PC-9 (cell line): ENCODE measurements at regions not wholly inside any gene's neighbourhood (a gene's known extent, or its start where the extent isn't known, plus 50 kb on each side); places are given as distances from the start of the nearest gene placed in this dataset.

ENCODE experiments used
- BruUV-seq: library from RNA; stranded (reverse); fragments of 400-500 nt; replicated peaks from 2 replicates; lab custom pipeline; 2021; lab: Mats Ljungman, UMichigan
- CTCF ChIA-PET: fragments of 300-600 bp; sonication (Branson Sonifier 250); formaldehyde crosslinking; loops from one replicate; lab custom pipeline; 2022; ENCODE audit warnings: antibody characterized with exemption; lab: Charles Lee
- POLR2A ChIA-PET: fragments of 300-600 bp; sonication (Branson Sonifier 250); formaldehyde crosslinking; loops from one replicate; lab custom pipeline; 2022; ENCODE audit warnings: antibody characterized with exemption; ENCODE audit not compliant: unreplicated experiment; lab: Charles Lee
- DNase-seq, 2 experiments: peaks; one replicate each; pipeline versions ENCODE4 v3.0.0 to v3.0.0-alpha.2; 2015 to 2022; ENCODE audit warnings: mixed read lengths in 1 of 2
- H2AFZ ChIP-seq: fragments of 200-600 bp; sonication (generic); 2 replicates; pipeline ENCODE4 v1.8.1; 2017; ENCODE audit warnings: antibody characterized with exemption
- H3F3A ChIP-seq: fragments of 200-600 bp; sonication (generic); 2 replicates; pipeline ENCODE4 v1.8.1; 2017; ENCODE audit warnings: antibody characterized with exemption, mild to moderate bottlenecking, low read depth; ENCODE audit not compliant: insufficient read depth
- H3K27ac ChIP-seq: fragments of 200-600 bp; sonication (generic); 2 replicates; pipeline ENCODE4 v1.6.1; 2016; ENCODE audit warnings: mixed run types
- H3K27me3 ChIP-seq: fragments of 200-600 bp; sonication (generic); 2 replicates; pipeline ENCODE4 v1.6.1; 2016; ENCODE audit warnings: low read depth, mixed run types; ENCODE audit not compliant: insufficient read depth
- H3K36me3 ChIP-seq: fragments of 200-600 bp; sonication (generic); 2 replicates; pipeline ENCODE4 v1.6.1; 2016; ENCODE audit warnings: low read depth, mixed run types
- H3K4me1 ChIP-seq: fragments of 200-600 bp; sonication (generic); replicated peaks from 2 replicates; pipeline ENCODE4 v1.6.1; 2016; ENCODE audit warnings: mixed run types; ENCODE audit not compliant: insufficient read depth
- H3K4me2 ChIP-seq: fragments of 200-600 bp; sonication (generic); 2 replicates; pipeline ENCODE4 v1.6.1; 2017; ENCODE audit warnings: mixed run types
- H3K4me3 ChIP-seq: fragments of 200-600 bp; sonication (generic); 2 replicates; pipeline ENCODE4 v1.6.1; 2016; ENCODE audit warnings: mixed run types
- H3K79me2 ChIP-seq: fragments of 200-600 bp; sonication (generic); 2 replicates; pipeline ENCODE4 v1.6.1; 2017; ENCODE audit warnings: low read depth, mixed run types
- H3K9me2 ChIP-seq: fragments of 200-600 bp; sonication (generic); 2 replicates; pipeline ENCODE4 v1.8.1; 2017; ENCODE audit warnings: mild to moderate bottlenecking; ENCODE audit not compliant: insufficient read depth
- H3K9me3 ChIP-seq: fragments of 200-600 bp; sonication (generic); 2 replicates; pipeline ENCODE4 v1.8.1; 2016; ENCODE audit warnings: low read depth; ENCODE audit not compliant: insufficient read depth
- H4K20me1 ChIP-seq: fragments of 200-600 bp; sonication (generic); 2 replicates; pipeline ENCODE4 v1.8.1; 2017; ENCODE audit not compliant: insufficient read depth
- CTCF ChIP-seq: fragments of 200-600 bp; sonication (generic); conservative IDR thresholded peaks from 2 replicates; pipeline ENCODE4 v1.6.1; 2017; ENCODE audit warnings: mixed run types, antibody characterized with exemption, mild to moderate bottlenecking, moderate library complexity
- EZH2 ChIP-seq: fragments of 200-600 bp; sonication (generic); IDR thresholded peaks from 2 replicates; pipeline ENCODE4 v1.8.0; 2017; ENCODE audit warnings: antibody characterized with exemption, low read depth
- intact Hi-C: fragments of 100-400 bp; cut with micrococcal nuclease; formaldehyde crosslinking; loops from one replicate; pipeline ENCODE4 v1.10.0; 2022; ENCODE audit not compliant: unreplicated experiment

DNA sequence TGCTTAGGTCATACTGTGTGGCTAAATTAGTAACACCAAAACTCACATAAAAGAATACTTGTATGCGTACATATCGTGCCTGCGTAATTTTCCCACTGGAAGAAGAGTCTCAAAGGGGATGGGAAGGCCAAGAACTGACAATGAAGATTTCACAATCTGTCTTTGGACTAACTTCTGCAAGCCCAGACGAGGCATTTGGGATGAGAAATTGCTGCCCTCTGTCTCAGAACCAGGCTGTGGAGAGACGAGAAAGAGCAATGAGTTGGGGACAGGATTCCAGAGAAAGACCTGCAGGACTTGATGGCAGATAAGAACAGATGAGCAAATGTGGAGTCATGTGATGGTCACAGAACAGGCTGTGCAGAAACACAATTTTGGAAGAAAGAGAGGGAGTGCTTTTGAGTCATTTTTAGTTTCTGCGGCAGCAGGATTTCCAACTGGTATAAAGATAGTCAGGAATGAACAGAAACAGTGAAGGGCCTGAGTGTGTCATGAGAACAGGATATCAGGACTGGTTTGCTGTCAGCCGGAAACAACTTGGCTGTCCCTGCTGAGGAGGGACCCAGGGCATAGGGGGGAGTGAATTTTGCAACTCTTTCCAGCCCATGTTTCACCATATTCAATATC is 82.7 kb upstream of the CTSC start:
- DNase-seq: no peak
- no TSS peak for BruUV-seq
- CTCF ChIA-PET: no interaction called here
- Histone ChIP-seq H3K4me2 (no peak overlapping the region), H4K20me1 (no peaks in the 10 kb centered on the region), H3K4me1 (peaks cover 53% of the 10 kb centered on the region), H3K9me2 (no peaks in the 10 kb centered on the region), H3K27me3 (no peaks in the 10 kb centered on the region), H3K79me2 (no peaks in the 10 kb centered on the region), H3F3A (peaks cover 19% of the 10 kb centered on the region), H3K4me3 (no peak overlapping the region), H3K9me3 (0 out of 2 replicates have a peak, but pooled peaks cover 3% of the 10 kb centered on the region), H3K27ac (no peak overlapping the region), H3K36me3 (no peaks in the 10 kb centered on the region), H2AFZ (no peak overlapping the region)
- intact Hi-C loops: loop anchor here (2.0 to 5.0 kb wide), 2 partner anchors 35 to 117 kb away; no protein-coding TSS in a partner anchor
- TF ChIP-seq EZH2 (no peak), CTCF (no peak)
- POLR2A ChIA-PET: no interaction called here

DNA sequence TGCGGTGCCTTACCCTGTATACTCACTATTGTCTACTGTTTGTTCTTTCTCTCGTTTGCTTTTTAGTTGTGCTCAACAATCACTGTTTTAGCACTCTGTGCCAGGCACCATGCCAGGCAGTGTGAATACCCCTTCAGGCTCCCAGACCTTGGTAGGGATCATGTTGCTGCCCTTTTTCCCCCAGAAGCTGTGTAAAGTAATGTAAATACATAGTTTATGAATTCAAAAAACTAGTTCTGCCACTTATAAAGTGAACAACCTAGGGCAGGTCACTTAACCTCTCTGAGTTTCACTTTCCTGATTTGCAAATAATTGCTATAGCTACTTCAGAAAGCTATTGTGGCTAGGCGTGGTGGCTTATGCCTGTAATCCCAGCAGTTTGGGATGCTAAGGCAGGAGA is 81.0 kb upstream of the CTSC start:
- Histone ChIP-seq H3K4me3 (no peak overlapping the region; the same call in 1 of the 2 replicates), H3K79me2 (no peaks in the 10 kb centered on the region), H3K9me2 (no peaks in the 10 kb centered on the region), H3K4me2 (peak overlapping the region; percentile 52), H3K9me3 (0 out of 2 replicates have a peak, but pooled peaks cover 3% of the 10 kb centered on the region), H3K27me3 (no peaks in the 10 kb centered on the region), H3F3A (peaks cover 36% of the 10 kb centered on the region), H4K20me1 (no peaks in the 10 kb centered on the region), H3K36me3 (no peaks in the 10 kb centered on the region), H3K27ac (peak overlapping the region; percentile 55), H2AFZ (0 out of 2 replicates have a peak overlapping the region, but pooled peaks have one; percentile 26), H3K4me1 (peaks cover 71% of the 10 kb centered on the region)
- TF ChIP-seq EZH2 (no peak), CTCF (no peak)
- BruUV-seq: no TSS peak
- CTCF ChIA-PET: no interaction called here
- POLR2A ChIA-PET: no interaction called here
- intact Hi-C loops: loop anchor here (5.0 kb wide), 1 partner anchor 81 kb away; the partner anchor contains the start of gene CTSC
- DNase-seq: peak; percentile 37 to 86

DNA sequence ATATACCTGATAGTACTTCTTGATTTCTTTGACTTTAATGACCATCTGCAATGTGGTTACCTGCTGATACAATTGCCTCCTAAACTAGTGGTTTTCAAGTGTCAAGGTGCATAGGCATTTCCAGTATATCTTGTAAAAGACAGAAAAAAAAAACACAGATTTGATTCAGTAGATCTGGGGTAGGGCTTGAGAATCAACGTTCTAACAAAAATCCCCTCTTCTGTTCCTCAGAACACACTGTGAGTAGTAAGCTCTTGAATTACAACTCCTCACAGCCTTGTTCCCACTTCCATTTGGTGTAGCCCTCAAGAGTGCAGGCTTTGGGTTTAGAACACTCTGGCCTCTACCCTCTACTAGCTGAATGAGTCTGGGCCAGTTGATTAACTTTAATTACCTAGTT is 78.0 kb upstream of the CTSC start:
- peak overlapping the region; percentile 63 for H3K27ac ChIP-seq
- CTCF ChIA-PET: interaction anchor here (0.7 kb wide), 1 partner anchor 73 kb away, joined by 3 read pairs; no protein-coding TSS in a partner anchor
- intact Hi-C loops: loop anchor here (5.0 kb wide), 1 partner anchor 78 kb away; the partner anchor contains the start of gene CTSC

More for the DNA sequence above, 78.0 kb upstream of the CTSC start:
- Histone ChIP-seq H3K9me3 (no peaks in the 10 kb centered on the region), H3F3A (peaks cover 54% of the 10 kb centered on the region), H2AFZ (peak overlapping the region; percentile 46; the same call in 1 of the 2 replicates), H4K20me1 (no peaks in the 10 kb centered on the region), H3K4me2 (peak overlapping the region; percentile 58), H3K4me1 (peaks cover 67% of the 10 kb centered on the region), H3K4me3 (no peak overlapping the region), H3K9me2 (no peaks in the 10 kb centered on the region), H3K27me3 (no peaks in the 10 kb centered on the region), H3K79me2 (no peaks in the 10 kb centered on the region), H3K36me3 (no peaks in the 10 kb centered on the region)
- POLR2A ChIA-PET: interaction anchor here (0.6 kb wide), 1 partner anchor 341 kb away, joined by 5 read pairs; no protein-coding TSS in a partner anchor
- no peak for DNase-seq
- no peak for TF ChIP-seq EZH2
- no peak for TF ChIP-seq CTCF
- no TSS peak for BruUV-seq
